K562 (cell line): ENCODE measurements at regions not wholly inside any gene's neighbourhood (a gene's known extent, or its start where the extent isn't known, plus 50 kb on each side); places are given as distances from the start of the nearest gene placed in this dataset.
A peak's percentile ranks its signal among the peaks of the same experiment; 100 is the strongest.

Experiments
- ATAC-seq: fragments of 200-7000 bp; cut with Tn5 transposase; 3 replicates; pipeline ENCODE4 v1.9.1; 2020; ENCODE audit warnings: moderate library complexity
- BruUV-seq: library from RNA; stranded (reverse); fragments of 400-500 nt; replicated peaks from 2 replicates; lab custom pipeline; 2021; lab: Mats Ljungman, UMichigan
- CTCF ChIA-PET: fragments of 300-600 bp; formaldehyde crosslinking; extraction: SDS; loops from one replicate; lab custom pipeline; 2021; ENCODE audit warnings: low intra/inter-chr PET ratio; lab: Yijun Ruan, JAX
- POLR2A ChIA-PET: fragments of 300-600, 350-650 bp; sonication (Branson Sonifier 250); formaldehyde crosslinking; extraction: SDS; loops from one replicate; lab custom pipeline; 2021; ENCODE audit warnings: antibody characterized with exemption, inconsistent platforms; lab: Yijun Ruan, JAX
- DNase-seq, 4 experiments: peaks; one replicate each; pipeline versions ENCODE4 v3.0.0 to v3.0.0-alpha.2; 2011 to 2018; ENCODE audit warnings: low spot score in 3 of 4, mixed read lengths in 3 of 4; ENCODE audit errors: extremely low read depth in 1 of 4
- FAIRE-seq: peaks from 2 replicates; lab custom pipeline; 2011; peaks lifted over from hg19 to GRCh38; lab: Jason Lieb, UNC
- H2AFZ ChIP-seq: 2 replicates; pipeline ENCODE4 v1.6.0; 2011; ENCODE audit warnings: low read depth, low read length, control low read depth, inconsistent platforms
- H3K27ac ChIP-seq: fragments of 200-600 bp; 3 replicates; pipeline ENCODE4 v1.8.0; 2011; ENCODE audit warnings: low read depth, mild to moderate bottlenecking, control low read depth, inconsistent platforms, low read length, moderate library complexity, mixed read lengths; ENCODE audit errors: extremely low read depth
- H3K27me3 ChIP-seq, 2 experiments: fragments of 300-600 bp in 1 of 2; 2 replicates in 1 of 2; 3 replicates in 1 of 2; pipeline versions ENCODE4 v1.6.0 to v1.8.0; 2011; ENCODE audit warnings: inconsistent platforms in 2 of 2, low read length in 2 of 2, mild to moderate bottlenecking in 1 of 2, mixed read lengths in 1 of 2, moderate library complexity in 1 of 2; ENCODE audit not compliant: control insufficient read depth in 2 of 2, insufficient read depth in 2 of 2
- H3K36me3 ChIP-seq: fragments of 300-600 bp; 3 replicates; pipeline ENCODE4 v1.8.0; 2011; ENCODE audit warnings: mild to moderate bottlenecking, low read length, inconsistent platforms; ENCODE audit not compliant: control insufficient read depth, insufficient read depth
- H3K4me1 ChIP-seq, 2 experiments: fragments of 200-600 bp in 1 of 2; replicated peaks in 1 of 2; 2 replicates in 1 of 2; 3 replicates in 1 of 2; pipeline versions ENCODE4 v1.5.1 to v1.8.0; 2011; ENCODE audit warnings: inconsistent platforms in 2 of 2, low read length in 2 of 2, mild to moderate bottlenecking in 1 of 2, mixed read lengths in 1 of 2, moderate library complexity in 1 of 2; ENCODE audit not compliant: control insufficient read depth in 2 of 2, insufficient read depth in 2 of 2
- H3K4me2 ChIP-seq: 2 replicates; pipeline ENCODE4 v1.6.1; 2011; ENCODE audit warnings: low read length, control low read depth, inconsistent platforms, mixed read lengths; ENCODE audit not compliant: insufficient read depth
- H3K4me3 ChIP-seq: fragments of 200-600 bp; sonication (generic), shearing (Covaris generic); 2 replicates; pipeline ENCODE4 v1.5.1; 2016; ENCODE audit warnings: control low read depth, inconsistent platforms
- H3K79me2 ChIP-seq: fragments of 200-600 bp; 3 replicates; pipeline ENCODE4 v1.8.0; 2011; ENCODE audit warnings: low read length, inconsistent platforms; ENCODE audit not compliant: control insufficient read depth, insufficient read depth
- H3K9ac ChIP-seq, 2 experiments: 2 replicates each; pipeline versions ENCODE4 v1.6.0 to v1.6.1; 2011; ENCODE audit warnings: low read depth in 2 of 2, low read length in 2 of 2, control low read depth in 1 of 2, inconsistent platforms in 1 of 2, mild to moderate bottlenecking in 1 of 2, mixed read lengths in 1 of 2; ENCODE audit not compliant: insufficient read depth in 1 of 2
- H3K9me1 ChIP-seq: one replicate; pipeline ENCODE4 v1.6.0; 2011; ENCODE audit warnings: inconsistent platforms, mild to moderate bottlenecking, low read length, moderate library complexity; ENCODE audit not compliant: control insufficient read depth, insufficient read depth
- H3K9me3 ChIP-seq: replicated peaks from 2 replicates; pipeline ENCODE4 v1.5.1; 2011; ENCODE audit warnings: low read depth, low read length, inconsistent platforms; ENCODE audit not compliant: control insufficient read depth, insufficient read depth
- H4K20me1 ChIP-seq: replicated peaks from 2 replicates; pipeline ENCODE4 v1.6.1; 2011; ENCODE audit warnings: low read length, inconsistent platforms, mixed read lengths; ENCODE audit not compliant: control insufficient read depth, insufficient read depth
- FOXM1 ChIP-seq, 2 experiments: fragments of 450-650 bp in 1 of 2; sonication (generic) in 1 of 2; formaldehyde crosslinking in 1 of 2; IDR thresholded peaks; 2 replicates each; pipeline versions ENCODE4 v1.6.1 to v1.9.0; 2017 to 2022; ENCODE audit warnings: low read depth in 2 of 2, mild to moderate bottlenecking in 2 of 2, missing genetic modification reagents in 1 of 2, moderate library complexity in 1 of 2
- JUN ChIP-seq, 2 experiments: sonication (generic) in 1 of 2; formaldehyde crosslinking in 1 of 2; IDR thresholded peaks; 2 replicates each; pipeline versions ENCODE4 v1.6.1 to v1.8.0; 2012 to 2022; ENCODE audit warnings: borderline replicate concordance in 2 of 2, mild to moderate bottlenecking in 2 of 2, improper control_type of control experiment in 1 of 2, low read depth in 1 of 2, low read length in 1 of 2, missing genetic modification reagents in 1 of 2
- MCM7 ChIP-seq, 2 experiments: fragments of 450-650 bp; IDR thresholded peaks; 2 replicates each; pipeline ENCODE4 v1.6.1; 2016 to 2018
- TRIM28 ChIP-seq: fragments of 450-650 bp; IDR thresholded peaks from 2 replicates; pipeline ENCODE4 v1.6.1; 2017
- ZEB2 ChIP-seq: fragments of 450-650 bp; IDR thresholded peaks from 2 replicates; pipeline ENCODE4 v1.6.1; 2016
- ZNF253 ChIP-seq: fragments of 250-450 bp; sonication (Bioruptor Pico); conservative IDR thresholded peaks from 2 replicates; pipeline ENCODE4 v1.6.1; 2021; ENCODE audit warnings: mild to moderate bottlenecking
- ZNF3 ChIP-seq: fragments of 250-450 bp; sonication (Bioruptor Pico); IDR thresholded peaks from 2 replicates; pipeline ENCODE4 v1.5.0; 2021; ENCODE audit warnings: mild to moderate bottlenecking, moderate library complexity
- ZNF695 ChIP-seq: fragments of 450-650 bp; formaldehyde crosslinking; IDR thresholded peaks from 2 replicates; pipeline ENCODE4 v1.4.0; 2020; ENCODE audit warnings: mild to moderate bottlenecking, moderate library complexity
- WGBS: fragments of 100-300 bp; shearing (Covaris generic); methylation state at CpG from one replicate; pipeline ENCODE4 v1.1.6; 2016; ENCODE audit warnings: low coverage, mixed read lengths; ENCODE audit not compliant: insufficient coverage; ENCODE audit errors: missing lambda C conversion rate; 5-methylcytosine and 5-hydroxymethylcytosine counted together
- in situ Hi-C: fragments of 300-500 bp; cut with MboI; formaldehyde crosslinking; loops from 4 replicates; pipeline ENCODE4 v1.15.0; 2018; ENCODE audit warnings: inconsistent platforms, mixed read lengths
- intact Hi-C: fragments of 100-400 bp; cut with micrococcal nuclease; formaldehyde crosslinking; loops from 2 replicates; pipeline ENCODE4 v1.14.2; 2022
- TF ChIP-seq, protein P1 (sequence below), 3 experiments: fragments of 200-800 bp in 1 of 3; sonication (Bioruptor generic) in 1 of 3; sonication (generic) in 1 of 3; formaldehyde crosslinking in 1 of 3; IDR thresholded peaks; 2 replicates each; pipeline versions ENCODE4 v1.6.1 to v1.8.0; 2016 to 2022; ENCODE audit warnings: mild to moderate bottlenecking in 2 of 3, missing compliant biosample characterization in 2 of 3, missing genetic modification characterization in 2 of 3, missing genetic modification reagents in 1 of 3

DNA sequence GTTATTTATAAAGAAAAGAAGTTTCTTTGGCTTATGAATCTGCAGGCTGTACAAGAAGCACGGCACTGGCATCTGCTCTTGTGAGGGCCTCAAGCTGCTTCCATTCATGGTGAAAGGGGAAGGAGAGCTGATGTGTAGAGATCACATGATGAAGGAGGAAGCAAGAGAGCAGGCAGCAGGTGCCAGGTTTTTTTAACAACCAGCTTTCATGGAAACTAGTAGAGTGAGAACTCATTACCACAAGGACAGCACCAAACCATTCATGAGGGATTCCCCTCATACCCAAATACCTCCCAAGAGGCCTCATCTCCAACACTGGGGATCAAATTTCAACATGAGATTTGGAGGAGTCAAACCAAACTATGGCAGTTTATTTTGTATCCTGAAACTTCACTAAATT is 85.8 kb upstream of the CAMK1G start:
- DNase-seq (no peak), ATAC-seq (no peak), FAIRE-seq (no peak)
- CTCF ChIA-PET = no interaction called here
- BruUV-seq = no TSS peak
- Histone ChIP-seq H4K20me1 (no peaks in the 10 kb centered on the region), H3K4me3 (no peak overlapping the region), H3K27me3 (no peaks in the 10 kb centered on the region), H3K4me2 (no peak overlapping the region), H3K36me3 (no peaks in the 10 kb centered on the region), H3K9ac (no peak overlapping the region), H2AFZ (no peak overlapping the region), H3K4me1 (no peaks in the 10 kb centered on the region), H3K9me3 (no peaks in the 10 kb centered on the region), H3K79me2 (no peaks in the 10 kb centered on the region), H3K9me1 (no peaks in the 10 kb centered on the region), H3K27ac (no peak overlapping the region)
- intact Hi-C loops = no loop called here
- POLR2A ChIA-PET = no interaction called here
- in situ Hi-C loops = no loop called here
- TF ChIP-seq ZNF695 (CRISPR knock-in tag) (no peak), ZNF253 (no peak), ZNF3 (CRISPR knock-in tag) (no peak), JUN (IDR thresholded peaks at IDR 0.05; ENCODE audit: borderline replicate concordance, low read depth, low read length) (no peak), JUN (CRISPR knock-in tag; IDR thresholded peaks at IDR 0.05; ENCODE audit: borderline replicate concordance) (no peak), ZEB2 (no peak)
- 0% methylated on average over 1 of the region's 1 CpG for WGBS

GRCh38 chr1:209500993-209501392 is 82.5 kb upstream of the CAMK1G start:
- TF ChIP-seq MCM7 (IDR thresholded peaks at IDR 0.05) (no peak), FOXM1 (IDR thresholded peaks at IDR 0.05; ENCODE audit: low read depth) (no peak), FOXM1 (CRISPR knock-in tag; IDR thresholded peaks at IDR 0.05; ENCODE audit: low read depth) (no peak), TRIM28 (peak; percentile 72; the same call in 1 of the 2 replicates)
- TF ChIP-seq, protein P1, sequence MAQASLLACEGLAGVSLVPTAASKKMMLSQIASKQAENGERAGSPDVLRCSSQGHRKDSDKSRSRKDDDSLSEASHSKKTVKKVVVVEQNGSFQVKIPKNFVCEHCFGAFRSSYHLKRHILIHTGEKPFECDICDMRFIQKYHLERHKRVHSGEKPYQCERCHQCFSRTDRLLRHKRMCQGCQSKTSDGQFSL (CRISPR knock-in tag; IDR thresholded peaks at IDR 0.05) = no peak
- TF ChIP-seq, protein P1 (tag; IDR thresholded peaks at IDR 0.05) = no peak
- no peak overlapping the region for H3K4me3 ChIP-seq
- H4K20me1 ChIP-seq = no peaks in the 10 kb centered on the region
- no peaks in the 10 kb centered on the region for H3K27me3 ChIP-seq
- no peak overlapping the region for H3K4me2 ChIP-seq
- ATAC-seq (no peak), DNase-seq (no peak), FAIRE-seq (no peak)
- intact Hi-C loops = no loop called here
- POLR2A ChIA-PET = interaction anchor here (1.2 kb wide), 1 partner anchor 11 kb away, joined by 3 read pairs; no protein-coding TSS in a partner anchor
- no peak overlapping the region for H3K27ac ChIP-seq
- H3K36me3 ChIP-seq = no peaks in the 10 kb centered on the region
- in situ Hi-C loops = no loop called here
- H2AFZ ChIP-seq = no peak overlapping the region
- H3K9me3 ChIP-seq = no peaks in the 10 kb centered on the region
- CTCF ChIA-PET = no interaction called here
- no peak overlapping the region for H3K9ac ChIP-seq
- BruUV-seq = no TSS peak
- H3K79me2 ChIP-seq = no peaks in the 10 kb centered on the region
- 0% methylated on average over 1 of the region's 1 CpG for WGBS
- H3K4me1 ChIP-seq = no peaks in the 10 kb centered on the region
- H3K9me1 ChIP-seq = no peaks in the 10 kb centered on the region
